ENCODE measurements at regions not wholly inside any gene's neighbourhood (a gene's known extent, or its start where the extent isn't known, plus 50 kb on each side); places are given as distances from the start of the nearest gene placed in this dataset.

DNA sequence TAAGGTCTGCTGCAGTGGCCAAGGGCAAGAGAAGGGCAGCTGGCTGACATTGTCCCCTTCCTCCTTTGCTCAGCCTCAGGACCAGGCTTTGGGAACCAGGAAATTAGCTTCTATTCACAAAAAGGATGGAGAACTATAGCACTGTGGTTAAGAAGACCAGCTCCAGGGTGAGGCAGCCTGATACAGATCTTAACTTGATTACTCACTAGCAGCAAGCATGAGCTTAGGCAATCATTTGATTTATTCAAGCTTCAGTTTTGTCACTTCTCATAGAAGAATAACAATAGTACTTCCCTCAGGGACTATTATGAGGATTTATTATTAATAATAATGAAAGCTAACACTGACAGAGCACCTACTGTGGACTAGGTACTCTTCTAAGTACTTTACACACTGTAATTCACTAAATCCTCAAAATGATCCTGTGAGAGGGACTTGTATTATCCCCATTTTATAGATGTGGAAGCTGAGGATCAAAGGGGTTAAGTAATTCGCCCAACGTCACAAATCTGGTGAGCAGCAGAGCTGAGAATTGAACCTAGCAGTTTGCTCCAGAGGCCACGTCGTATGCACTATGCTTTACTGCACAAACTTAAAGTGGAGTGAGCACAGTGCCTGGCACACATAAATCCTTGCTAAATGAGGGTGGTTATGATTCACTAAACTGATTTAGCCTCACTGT is 130.4 kb upstream of the PAK3 start:
- no peaks in the 10 kb centered on the region for H3K27me3 ChIP-seq (ENCODE audit: low read length)
- no peaks in the 10 kb centered on the region for H3K36me3 ChIP-seq (ENCODE audit: low read length)
- H3F3A ChIP-seq (ENCODE audit: insufficient read depth), result no peaks in the 10 kb centered on the region
- no peak overlapping the region for H3K4me3 ChIP-seq (ENCODE audit: insufficient read depth, low read length, poor library complexity, severe bottlenecking)
- no peaks in the 10 kb centered on the region for H3K9me3 ChIP-seq (ENCODE audit: insufficient read depth, low read length)
- H3K9ac ChIP-seq (ENCODE audit: low read length), result no peak overlapping the region
- H4K20me1 ChIP-seq (ENCODE audit: low read depth, low read length), result no peaks in the 10 kb centered on the region
- no peak overlapping the region for H3K4me2 ChIP-seq (ENCODE audit: low read depth, low read length, poor library complexity, severe bottlenecking)
- H3K27ac ChIP-seq (ENCODE audit: low read depth, low read length), result no peak overlapping the region
- TF ChIP-seq CTCF (IDR thresholded peaks at IDR 0.05; ENCODE audit: insufficient read depth, low read length, poor library complexity, severe bottlenecking) (no peak), EZH2phosphoT487 (conservative IDR thresholded peaks at IDR 0.05; ENCODE audit: low read length) (no peak)
- no peak overlapping the region for H2AFZ ChIP-seq (ENCODE audit: low read depth, low read length, severe bottlenecking)
- H3K79me2 ChIP-seq (ENCODE audit: insufficient read depth, low read length), result no peaks in the 10 kb centered on the region
- no peaks in the 10 kb centered on the region for H3K9me2 ChIP-seq (replicated peaks; ENCODE audit: insufficient read depth, low read length)

- H3K9me3 ChIP-seq (ENCODE audit: insufficient read depth, low read length), result no peaks in the 10 kb centered on the region
- H3K27ac ChIP-seq (ENCODE audit: low read depth, low read length), result no peak overlapping the region
- no peaks in the 10 kb centered on the region for H3K36me3 ChIP-seq (ENCODE audit: low read length)
- H3K9me2 ChIP-seq (replicated peaks; ENCODE audit: insufficient read depth, low read length), result no peaks in the 10 kb centered on the region
- H3K9ac ChIP-seq (ENCODE audit: low read length), result no peak overlapping the region
- no peak overlapping the region for H3K4me3 ChIP-seq (ENCODE audit: insufficient read depth, low read length, poor library complexity, severe bottlenecking)
- no peak overlapping the region for H2AFZ ChIP-seq (ENCODE audit: low read depth, low read length, severe bottlenecking)
- no peaks in the 10 kb centered on the region for H3F3A ChIP-seq (ENCODE audit: insufficient read depth)
- H3K4me2 ChIP-seq (ENCODE audit: low read depth, low read length, poor library complexity, severe bottlenecking), result no peak overlapping the region
- H4K20me1 ChIP-seq (ENCODE audit: low read depth, low read length), result no peaks in the 10 kb centered on the region
- TF ChIP-seq CTCF (IDR thresholded peaks at IDR 0.05; ENCODE audit: insufficient read depth, low read length, poor library complexity, severe bottlenecking), result no peak
- no peak for TF ChIP-seq EZH2phosphoT487 (conservative IDR thresholded peaks at IDR 0.05; ENCODE audit: low read length)
- H3K79me2 ChIP-seq (ENCODE audit: insufficient read depth, low read length), result no peaks in the 10 kb centered on the region
- no peaks in the 10 kb centered on the region for H3K27me3 ChIP-seq (ENCODE audit: low read length)
Measured at GRCh38 chrX:110964786-110965185, 131.2 kb upstream of the PAK3 start.

DNA sequence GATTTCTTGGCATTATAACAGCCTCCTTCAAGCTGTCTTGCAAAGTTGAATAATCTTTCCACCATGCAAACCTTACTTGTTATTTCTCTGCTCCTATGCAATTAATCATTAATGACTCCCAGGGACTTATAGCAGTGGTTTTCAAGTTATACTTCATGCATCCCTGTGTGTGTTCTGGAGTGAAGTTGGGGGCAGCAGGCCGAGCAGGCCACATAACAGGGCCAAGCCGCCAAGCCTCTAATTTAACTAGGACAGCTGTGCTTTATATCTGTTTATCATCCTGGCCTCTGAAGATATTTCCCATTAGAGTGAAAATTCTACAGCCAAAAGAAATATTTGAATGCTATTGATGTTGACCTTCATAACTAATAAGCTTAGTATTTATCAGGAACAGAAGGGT is 133.5 kb upstream of the PAK3 start:
- no peaks in the 10 kb centered on the region for H3K27me3 ChIP-seq (ENCODE audit: low read length)
- no peak overlapping the region for H3K9ac ChIP-seq (ENCODE audit: low read length)
- no peak overlapping the region for H3K27ac ChIP-seq (ENCODE audit: low read depth, low read length)
- H3K36me3 ChIP-seq (ENCODE audit: low read length), result no peaks in the 10 kb centered on the region
- TF ChIP-seq EZH2phosphoT487 (conservative IDR thresholded peaks at IDR 0.05; ENCODE audit: low read length), result no peak
- no peak for TF ChIP-seq CTCF (IDR thresholded peaks at IDR 0.05; ENCODE audit: insufficient read depth, low read length, poor library complexity, severe bottlenecking)
- H3K9me3 ChIP-seq (ENCODE audit: insufficient read depth, low read length), result no peaks in the 10 kb centered on the region
- H3F3A ChIP-seq (ENCODE audit: insufficient read depth), result no peaks in the 10 kb centered on the region
- no peaks in the 10 kb centered on the region for H3K9me2 ChIP-seq (replicated peaks; ENCODE audit: insufficient read depth, low read length)
- H4K20me1 ChIP-seq (ENCODE audit: low read depth, low read length), result no peaks in the 10 kb centered on the region
- no peak overlapping the region for H3K4me2 ChIP-seq (ENCODE audit: low read depth, low read length, poor library complexity, severe bottlenecking)
- H3K4me3 ChIP-seq (ENCODE audit: insufficient read depth, low read length, poor library complexity, severe bottlenecking), result no peak overlapping the region
- H3K79me2 ChIP-seq (ENCODE audit: insufficient read depth, low read length), result no peaks in the 10 kb centered on the region
- no peak overlapping the region for H2AFZ ChIP-seq (ENCODE audit: low read depth, low read length, severe bottlenecking)
